A549 (cell line): ENCODE measurements at regions not wholly inside any gene's neighbourhood (a gene's known extent, or its start where the extent isn't known, plus 50 kb on each side); places are given as distances from the start of the nearest gene placed in this dataset.

Experiments
- ATAC-seq, 2 experiments: fragments of 200-7000 bp in 1 of 2; fragments of >200 bp in 1 of 2; cut with Nextera tagmentation in 1 of 2; cut with Tn5 transposase in 1 of 2; 3 replicates each; pipeline versions ENCODE4 v1.8.0 to v1.9.1; 2018 to 2020; ENCODE audit warnings: mild to moderate bottlenecking in 1 of 2, moderate library complexity in 1 of 2
- CTCF ChIA-PET: fragments of 300-600 bp; sonication (Branson Sonifier 250); formaldehyde crosslinking; extraction: SDS; loops from one replicate; lab custom pipeline; 2021; ENCODE audit warnings: antibody characterized with exemption, inconsistent platforms; lab: Yijun Ruan, JAX
- POLR2A ChIA-PET: fragments of 350-600 bp; formaldehyde crosslinking; extraction: SDS; loops from one replicate; lab custom pipeline; 2021; ENCODE audit warnings: antibody characterized with exemption, inconsistent platforms; lab: Yijun Ruan, JAX
- DNase-seq, 2 experiments: peaks; one replicate each; pipeline versions ENCODE4 v3.0.0 to v3.0.0-alpha.2; 2011 to 2016; ENCODE audit warnings: low read depth in 1 of 2, low spot score in 1 of 2
- FAIRE-seq: peaks from 2 replicates; lab custom pipeline; 2011; peaks lifted over from hg19 to GRCh38; lab: Jason Lieb, UNC
- H3K27ac ChIP-seq, 2 experiments: fragments of >200 bp; sonication (Bioruptor Twin); formaldehyde crosslinking; 3 replicates each; pipeline ENCODE4 v1.5.1; 2016 to 2017
- H3K4me1 ChIP-seq: fragments of >200 bp; sonication (Bioruptor Twin); formaldehyde crosslinking; 3 replicates; pipeline ENCODE4 v1.6.1; 2016
- H3K4me2 ChIP-seq: fragments of >200 bp; sonication (Bioruptor Twin); formaldehyde crosslinking; 3 replicates; pipeline ENCODE4 v1.6.1; 2016
- H3K4me3 ChIP-seq: fragments of >200 bp; sonication (Bioruptor Twin); formaldehyde crosslinking; 3 replicates; pipeline ENCODE4 v1.5.1; 2016
- H3K9me3 ChIP-seq: fragments of >200 bp; sonication (Bioruptor Twin); formaldehyde crosslinking; 3 replicates; pipeline ENCODE4 v1.6.1; 2016
- BHLHE40 ChIP-seq: IDR thresholded peaks from 2 replicates; pipeline ENCODE4 v1.6.1; 2012; ENCODE audit warnings: low read depth, low read length, inconsistent platforms
- CEBPB ChIP-seq, 2 experiments: fragments of >200 bp in 1 of 2; sonication (Bioruptor Twin) in 1 of 2; formaldehyde crosslinking in 1 of 2; IDR thresholded peaks; 2 replicates each; pipeline ENCODE4 v1.6.1; 2012 to 2016
- CHD2 ChIP-seq: fragments of 150-350 bp; IDR thresholded peaks from 2 replicates; pipeline ENCODE4 v1.6.1; 2014; ENCODE audit warnings: low read length; ENCODE audit not compliant: partially characterized antibody
- EHF ChIP-seq: fragments of 250-450 bp; sonication (Bioruptor Pico); IDR thresholded peaks from 2 replicates; pipeline ENCODE4 v1.5.0; 2020; ENCODE audit warnings: mild to moderate bottlenecking
- EHMT2 ChIP-seq: fragments of 200-600 bp; sonication (generic); IDR thresholded peaks from 2 replicates; pipeline ENCODE4 v1.6.1; 2016; ENCODE audit warnings: antibody characterized with exemption, low read depth, mild to moderate bottlenecking, moderate library complexity
- FOXS1 ChIP-seq: fragments of 250-450 bp; sonication (Bioruptor Pico); IDR thresholded peaks from 2 replicates; pipeline ENCODE4 v1.5.0; 2020; ENCODE audit warnings: mild to moderate bottlenecking, moderate library complexity
- GATA3 ChIP-seq: IDR thresholded peaks from 2 replicates; pipeline ENCODE4 v1.6.1; 2012; ENCODE audit warnings: borderline replicate concordance
- HOXB13 ChIP-seq: fragments of 250-450 bp; sonication (Bioruptor Pico); IDR thresholded peaks from 2 replicates; pipeline ENCODE4 v1.5.0; 2020; ENCODE audit warnings: low read depth, mild to moderate bottlenecking, moderate library complexity
- JUN ChIP-seq, 2 experiments: fragments of >200 bp; sonication (Bioruptor Twin); formaldehyde crosslinking; IDR thresholded peaks; 2 replicates in 1 of 2; 3 replicates in 1 of 2; pipeline ENCODE4 v1.6.1; 2016 to 2017
- JUNB ChIP-seq: fragments of >200 bp; sonication (Bioruptor Twin); formaldehyde crosslinking; IDR thresholded peaks from 2 replicates; pipeline ENCODE4 v1.6.1; 2016
- KDM1A ChIP-seq: fragments of 200-600 bp; sonication (generic); IDR thresholded peaks from 2 replicates; pipeline ENCODE4 v1.6.1; 2016; ENCODE audit warnings: low read depth, mild to moderate bottlenecking
- NFE2L2 ChIP-seq: fragments of 150-350 bp; conservative IDR thresholded peaks from 2 replicates; pipeline ENCODE4 v1.6.1; 2014; ENCODE audit warnings: low read length
- NPAS2 ChIP-seq: fragments of 250-450 bp; sonication (Bioruptor Pico); IDR thresholded peaks from 2 replicates; pipeline ENCODE4 v1.8.0; 2022; ENCODE audit warnings: mild to moderate bottlenecking, moderate library complexity, borderline replicate concordance
- NR3C1 ChIP-seq: fragments of >200 bp; sonication (Bioruptor Twin); formaldehyde crosslinking; IDR thresholded peaks from 3 replicates; pipeline ENCODE4 v1.6.1; 2017
- POLR2A ChIP-seq: IDR thresholded peaks from 2 replicates; pipeline ENCODE4 v1.6.1; 2012; ENCODE audit warnings: mild to moderate bottlenecking, low read length
- POLR2AphosphoS2 ChIP-seq: conservative IDR thresholded peaks from 2 replicates; pipeline ENCODE4 v1.6.1; 2012; ENCODE audit warnings: low read length, improper control_type of control experiment, inconsistent platforms
- SMC3 ChIP-seq: fragments of >200 bp; sonication (Bioruptor Twin); formaldehyde crosslinking; IDR thresholded peaks from 3 replicates; pipeline ENCODE4 v1.6.1; 2018; ENCODE audit warnings: inconsistent platforms
- SREBF2 ChIP-seq: fragments of 450-650 bp; IDR thresholded peaks from 2 replicates; pipeline ENCODE4 v1.6.1; 2014; ENCODE audit warnings: mild to moderate bottlenecking, moderate library complexity
- TFCP2L1 ChIP-seq: fragments of 250-450 bp; sonication (Bioruptor Pico); IDR thresholded peaks from 2 replicates; pipeline ENCODE4 v1.5.0; 2021; ENCODE audit warnings: mild to moderate bottlenecking
- TP53 ChIP-seq: fragments of 250-450 bp; sonication (Bioruptor Pico); IDR thresholded peaks from 2 replicates; pipeline ENCODE4 v1.5.0; 2021; ENCODE audit warnings: mild to moderate bottlenecking, moderate library complexity
- ZFP36 ChIP-seq: fragments of 450-650 bp; IDR thresholded peaks from 2 replicates; pipeline ENCODE4 v1.6.1; 2014; ENCODE audit warnings: borderline replicate concordance; ENCODE audit not compliant: partially characterized antibody
- ZNF302 ChIP-seq: fragments of 250-450 bp; sonication (Bioruptor Pico); IDR thresholded peaks from 2 replicates; pipeline ENCODE4 v1.9.0; 2021; ENCODE audit warnings: inconsistent platforms, mild to moderate bottlenecking, moderate library complexity
- WGBS: methylation state at CpG from one replicate; pipeline ENCODE4 v1.1.6; 2017; ENCODE audit errors: missing lambda C conversion rate; 5-methylcytosine and 5-hydroxymethylcytosine counted together
- TF ChIP-seq, protein P1 (sequence below): IDR thresholded peaks from 2 replicates; pipeline ENCODE4 v1.6.1; 2012
- TF ChIP-seq, protein P2 (sequence below): IDR thresholded peaks from 2 replicates; pipeline ENCODE4 v1.6.1; 2012
- TF ChIP-seq, protein P3 (sequence below): fragments of 450-650 bp; IDR thresholded peaks from 2 replicates; pipeline ENCODE4 v1.6.1; 2014; ENCODE audit warnings: antibody characterized with exemption
- TF ChIP-seq, protein P4 (sequence below): fragments of 200-600 bp; sonication (generic); IDR thresholded peaks from 2 replicates; pipeline ENCODE4 v1.6.1; 2016; ENCODE audit warnings: antibody characterized with exemption, mild to moderate bottlenecking, moderate library complexity

DNA sequence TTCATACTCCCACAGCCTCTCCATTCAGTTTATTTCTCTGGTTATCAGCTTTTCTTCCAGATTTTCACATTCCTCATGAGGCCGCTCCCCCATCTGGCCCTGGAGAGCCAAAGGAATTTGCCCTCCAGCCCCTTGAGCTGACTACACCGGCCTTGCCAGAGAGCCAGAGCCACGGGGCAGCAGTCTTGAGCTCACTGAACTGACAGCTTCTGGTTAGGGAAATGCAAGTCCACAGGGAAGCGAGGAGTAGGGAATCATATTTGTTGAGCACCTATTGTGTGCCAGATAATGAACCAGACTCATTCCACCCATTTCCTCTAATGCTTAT is 102.4 kb downstream of the ABCC12 start:
- peak overlapping the region in 1 of 2 experiments; percentile 41; a peak in 2 of 6 replicates for H3K27ac ChIP-seq
- no peaks in the 10 kb centered on the region for H3K9me3 ChIP-seq
- ChIA-PET POLR2A (no interaction called here), CTCF (interaction anchor here (0.8 to 4.0 kb wide), 4 partner anchors 11 to 80 kb away, joined by 3 to 27 read pairs (median 4); no protein-coding TSS in a partner anchor)
- ATAC-seq (peak in 1 of 2 experiments; percentile 71; a peak in 3 of 6 replicates), DNase-seq (no peak), FAIRE-seq (no peak)
- TF ChIP-seq GATA3 (no peak), CEBPB (IDR thresholded peaks at IDR 0.05) (no peak), KDM1A (no peak), BHLHE40 (no peak), CHD2 (no peak), JUNB (no peak), TFCP2L1 (CRISPR knock-in tag) (no peak), POLR2AphosphoS2 (no peak), SREBF2 (no peak), SMC3 (no peak), POLR2A (no peak), EHMT2 (no peak), EHF (no peak)
- TF ChIP-seq, protein P1, sequence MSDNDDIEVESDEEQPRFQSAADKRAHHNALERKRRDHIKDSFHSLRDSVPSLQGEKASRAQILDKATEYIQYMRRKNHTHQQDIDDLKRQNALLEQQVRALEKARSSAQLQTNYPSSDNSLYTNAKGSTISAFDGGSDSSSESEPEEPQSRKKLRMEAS, result no peak
- TF ChIP-seq, protein P2, sequence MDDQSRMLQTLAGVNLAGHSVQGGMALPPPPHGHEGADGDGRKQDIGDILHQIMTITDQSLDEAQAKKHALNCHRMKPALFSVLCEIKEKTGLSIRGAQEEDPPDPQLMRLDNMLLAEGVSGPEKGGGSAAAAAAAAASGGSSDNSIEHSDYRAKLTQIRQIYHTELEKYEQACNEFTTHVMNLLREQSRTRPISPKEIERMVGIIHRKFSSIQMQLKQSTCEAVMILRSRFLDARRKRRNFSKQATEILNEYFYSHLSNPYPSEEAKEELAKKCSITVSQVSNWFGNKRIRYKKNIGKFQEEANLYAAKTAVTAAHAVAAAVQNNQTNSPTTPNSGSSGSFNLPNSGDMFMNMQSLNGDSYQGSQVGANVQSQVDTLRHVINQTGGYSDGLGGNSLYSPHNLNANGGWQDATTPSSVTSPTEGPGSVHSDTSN, result no peak
- TF ChIP-seq, protein P3, sequence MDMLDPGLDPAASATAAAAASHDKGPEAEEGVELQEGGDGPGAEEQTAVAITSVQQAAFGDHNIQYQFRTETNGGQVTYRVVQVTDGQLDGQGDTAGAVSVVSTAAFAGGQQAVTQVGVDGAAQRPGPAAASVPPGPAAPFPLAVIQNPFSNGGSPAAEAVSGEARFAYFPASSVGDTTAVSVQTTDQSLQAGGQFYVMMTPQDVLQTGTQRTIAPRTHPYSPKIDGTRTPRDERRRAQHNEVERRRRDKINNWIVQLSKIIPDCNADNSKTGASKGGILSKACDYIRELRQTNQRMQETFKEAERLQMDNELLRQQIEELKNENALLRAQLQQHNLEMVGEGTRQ, result no peak
- TF ChIP-seq, protein P4, sequence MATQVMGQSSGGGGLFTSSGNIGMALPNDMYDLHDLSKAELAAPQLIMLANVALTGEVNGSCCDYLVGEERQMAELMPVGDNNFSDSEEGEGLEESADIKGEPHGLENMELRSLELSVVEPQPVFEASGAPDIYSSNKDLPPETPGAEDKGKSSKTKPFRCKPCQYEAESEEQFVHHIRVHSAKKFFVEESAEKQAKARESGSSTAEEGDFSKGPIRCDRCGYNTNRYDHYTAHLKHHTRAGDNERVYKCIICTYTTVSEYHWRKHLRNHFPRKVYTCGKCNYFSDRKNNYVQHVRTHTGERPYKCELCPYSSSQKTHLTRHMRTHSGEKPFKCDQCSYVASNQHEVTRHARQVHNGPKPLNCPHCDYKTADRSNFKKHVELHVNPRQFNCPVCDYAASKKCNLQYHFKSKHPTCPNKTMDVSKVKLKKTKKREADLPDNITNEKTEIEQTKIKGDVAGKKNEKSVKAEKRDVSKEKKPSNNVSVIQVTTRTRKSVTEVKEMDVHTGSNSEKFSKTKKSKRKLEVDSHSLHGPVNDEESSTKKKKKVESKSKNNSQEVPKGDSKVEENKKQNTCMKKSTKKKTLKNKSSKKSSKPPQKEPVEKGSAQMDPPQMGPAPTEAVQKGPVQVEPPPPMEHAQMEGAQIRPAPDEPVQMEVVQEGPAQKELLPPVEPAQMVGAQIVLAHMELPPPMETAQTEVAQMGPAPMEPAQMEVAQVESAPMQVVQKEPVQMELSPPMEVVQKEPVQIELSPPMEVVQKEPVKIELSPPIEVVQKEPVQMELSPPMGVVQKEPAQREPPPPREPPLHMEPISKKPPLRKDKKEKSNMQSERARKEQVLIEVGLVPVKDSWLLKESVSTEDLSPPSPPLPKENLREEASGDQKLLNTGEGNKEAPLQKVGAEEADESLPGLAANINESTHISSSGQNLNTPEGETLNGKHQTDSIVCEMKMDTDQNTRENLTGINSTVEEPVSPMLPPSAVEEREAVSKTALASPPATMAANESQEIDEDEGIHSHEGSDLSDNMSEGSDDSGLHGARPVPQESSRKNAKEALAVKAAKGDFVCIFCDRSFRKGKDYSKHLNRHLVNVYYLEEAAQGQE, result no peak
- peaks cover 15% of the 10 kb centered on the region; the same call in 2 of the 3 replicates for H3K4me1 ChIP-seq
- 29% methylated on average over 4 of the region's 4 CpGs for WGBS
- peak overlapping the region; percentile 18; the same call in 1 of the 3 replicates for H3K4me2 ChIP-seq
- no peak overlapping the region for H3K4me3 ChIP-seq

DNA sequence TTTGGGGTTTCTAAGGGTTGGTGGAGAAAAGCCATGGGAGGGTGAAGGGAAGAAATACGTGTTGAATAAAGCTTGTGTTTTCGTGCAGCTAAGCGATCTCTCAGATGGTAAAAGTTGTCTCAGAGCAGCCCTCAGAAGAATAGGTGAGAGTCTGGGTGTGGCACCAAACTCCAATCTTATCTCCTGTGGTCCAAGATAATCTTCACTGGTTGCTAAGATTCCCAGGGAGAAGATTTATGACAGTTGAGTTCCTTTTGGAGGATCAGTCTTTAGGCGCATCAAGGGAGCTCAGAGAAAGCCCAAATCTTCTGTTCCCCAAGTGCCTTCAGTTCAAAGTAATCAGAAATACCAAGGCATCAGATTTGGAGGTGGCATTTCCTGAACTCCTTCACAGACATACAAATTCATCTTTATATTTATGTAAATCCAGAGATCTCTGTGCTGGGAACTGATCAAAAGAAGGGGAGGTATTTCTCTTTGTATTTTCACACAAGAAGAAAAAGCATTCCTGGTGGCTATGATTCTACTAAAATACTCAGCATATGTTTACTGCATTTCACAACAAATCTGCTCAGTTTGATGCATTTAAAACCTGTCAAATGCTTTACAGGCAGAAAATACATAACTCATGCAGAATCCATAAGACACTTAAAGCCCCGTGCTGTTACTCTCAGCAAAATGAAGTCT is 102.9 kb downstream of the ABCC12 start:
- POLR2A ChIA-PET, result no interaction called here
- H3K4me2 ChIP-seq, result peak overlapping the region; percentile 18; the same call in 1 of the 3 replicates
- 89% methylated on average over 5 of the region's 5 CpGs for WGBS

More for the DNA sequence above, 102.9 kb downstream of the ABCC12 start:
- H3K9me3 ChIP-seq, result no peaks in the 10 kb centered on the region
- H3K27ac ChIP-seq, result peak overlapping the region in 1 of 2 experiments; percentile 41; a peak in 2 of 6 replicates
- H3K4me1 ChIP-seq, result peaks cover 11% of the 10 kb centered on the region; the same call in 2 of the 3 replicates
- no peak for FAIRE-seq
- no peak for ATAC-seq
- TF ChIP-seq JUN (IDR thresholded peaks at IDR 0.05), result no peak
- no peak for TF ChIP-seq EHF
- TF ChIP-seq NFE2L2, result no peak
- no peak for TF ChIP-seq TP53
- TF ChIP-seq ZNF302 (CRISPR knock-in tag), result no peak
- no peak for TF ChIP-seq NR3C1
- TF ChIP-seq FOXS1 (CRISPR knock-in tag), result no peak
- no peak for TF ChIP-seq NPAS2
- TF ChIP-seq ZFP36, result no peak
- TF ChIP-seq, protein P1, result no peak
- no peak for TF ChIP-seq HOXB13 (CRISPR knock-in tag)
- CTCF ChIA-PET, result interaction anchor here (0.6 to 4.0 kb wide), 4 partner anchors 11 to 454 kb away, joined by 3 to 27 read pairs (median 3); no protein-coding TSS in a partner anchor
- H3K4me3 ChIP-seq, result no peak overlapping the region
- no peak for DNase-seq
